Sciatic nerve (tissue), 2 donors: ENCODE measurements at regions not wholly inside any gene's neighbourhood (a gene's known extent, or its start where the extent isn't known, plus 50 kb on each side); places are given as distances from the start of the nearest gene placed in this dataset.

Source experiments
- ATAC-seq: fragments of 200-7000 bp; cut with Tn5 transposase; one replicate; pipeline ENCODE4 v1.9.1; 2020; ENCODE audit warnings: mild to moderate bottlenecking, moderate library complexity
- DNase-seq: peaks from one replicate; pipeline ENCODE4 v3.0.0-alpha.2; 2020; ENCODE audit warnings: low spot score
- intact Hi-C: fragments of 100-400 bp; cut with DNase I; formaldehyde crosslinking; loops from one replicate; pipeline ENCODE4 v1.14.2; 2022
- donor health status: DM: no; HTN: no; CAD: no.
- donor health status: DM: no; HTN: no; CAD: no.

DNA sequence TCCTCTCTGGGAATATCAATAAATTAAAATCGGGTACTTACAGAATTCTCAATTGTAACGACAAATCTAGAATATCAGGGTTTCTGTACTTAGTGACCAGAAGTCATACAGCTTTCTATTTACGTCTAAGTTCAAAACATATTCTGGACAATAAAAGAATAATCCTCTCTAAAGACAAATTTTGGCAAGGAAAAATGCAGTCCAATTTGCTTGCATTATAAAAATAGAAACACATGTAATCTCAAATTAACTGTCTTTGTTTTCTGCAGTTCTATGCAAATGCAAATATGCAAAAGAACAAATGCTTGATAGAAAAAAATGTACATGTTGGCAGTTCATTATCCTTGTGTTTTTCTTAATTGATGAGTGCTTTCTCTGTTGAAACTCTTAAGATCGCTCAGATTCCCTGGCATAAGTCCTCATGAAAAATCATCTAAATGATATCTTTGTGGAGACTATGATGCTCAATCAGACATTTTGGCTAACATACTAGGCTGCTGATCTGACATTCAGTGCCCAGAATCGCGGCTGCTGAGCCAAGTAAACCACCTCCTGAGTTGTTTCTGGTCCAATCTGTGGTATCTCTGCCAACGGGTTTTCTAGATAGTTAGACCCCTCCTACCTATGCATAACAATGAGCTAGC, 990.1 kb upstream of the C9orf72 start:
- no peak for DNase-seq
- no peak for ATAC-seq
- intact Hi-C loops: no loop called here

DNA sequence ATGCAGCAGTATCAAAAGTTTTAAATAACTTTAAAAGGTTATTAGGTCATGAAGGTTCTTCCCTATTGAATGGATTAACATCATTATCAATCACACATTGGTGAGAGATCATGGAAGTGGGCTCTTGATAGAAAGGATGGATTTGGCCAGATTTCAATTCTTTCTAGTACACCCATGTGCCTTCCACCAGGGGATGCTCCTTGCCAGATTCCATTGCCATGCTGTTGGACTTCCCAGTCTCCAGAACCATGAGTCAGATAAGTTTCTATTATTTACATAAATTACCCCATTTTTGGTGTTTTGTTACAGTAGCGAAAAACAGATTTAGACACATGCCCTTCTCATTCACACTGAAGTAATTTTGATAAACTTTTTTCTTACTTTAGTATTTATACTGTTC, 1010.6 kb upstream of the C9orf72 start:
- no peak for DNase-seq
- ATAC-seq: no peak
- intact Hi-C loops: no loop called here

DNA sequence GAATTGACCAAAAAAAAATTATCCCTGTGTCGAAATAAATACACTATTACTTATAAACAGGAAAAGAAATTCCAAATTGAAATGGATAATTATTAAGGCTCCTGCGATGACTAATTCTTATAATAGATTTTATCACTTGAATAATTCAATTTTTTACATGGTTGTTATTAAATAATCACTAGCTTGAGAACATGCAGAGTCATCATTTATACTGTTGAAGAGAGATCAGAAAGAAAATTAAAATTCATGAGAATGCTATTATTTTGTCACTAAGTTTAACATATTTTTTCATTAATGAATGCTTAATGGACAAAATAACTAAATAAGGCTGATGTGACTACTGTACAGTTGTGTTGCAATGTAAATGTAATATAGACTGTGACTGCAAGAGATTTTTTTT, 1011.3 kb upstream of the C9orf72 start:
- no peak for DNase-seq
- ATAC-seq: no peak
- intact Hi-C loops: no loop called here

DNA sequence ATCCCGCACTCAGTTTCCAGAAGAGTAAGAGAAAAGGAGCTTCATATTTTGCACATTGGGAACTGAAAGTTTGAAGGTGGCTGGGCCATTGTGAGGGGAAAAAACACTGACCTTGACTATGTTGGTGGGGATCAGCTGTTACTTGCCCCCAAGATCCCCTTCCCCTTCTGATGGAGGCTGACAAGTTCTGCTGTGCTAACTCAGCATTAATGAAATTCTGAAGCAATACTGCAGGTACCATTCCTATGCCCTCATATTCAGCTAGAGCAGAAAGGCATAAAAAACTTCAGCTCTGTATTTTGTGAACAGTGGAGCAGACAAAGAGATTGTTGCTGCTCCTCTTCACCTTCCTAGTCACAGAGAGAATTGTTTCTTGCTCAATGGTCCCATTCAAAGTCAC, 1013.8 kb upstream of the C9orf72 start:
- no peak for ATAC-seq
- intact Hi-C loops: no loop called here

DNA sequence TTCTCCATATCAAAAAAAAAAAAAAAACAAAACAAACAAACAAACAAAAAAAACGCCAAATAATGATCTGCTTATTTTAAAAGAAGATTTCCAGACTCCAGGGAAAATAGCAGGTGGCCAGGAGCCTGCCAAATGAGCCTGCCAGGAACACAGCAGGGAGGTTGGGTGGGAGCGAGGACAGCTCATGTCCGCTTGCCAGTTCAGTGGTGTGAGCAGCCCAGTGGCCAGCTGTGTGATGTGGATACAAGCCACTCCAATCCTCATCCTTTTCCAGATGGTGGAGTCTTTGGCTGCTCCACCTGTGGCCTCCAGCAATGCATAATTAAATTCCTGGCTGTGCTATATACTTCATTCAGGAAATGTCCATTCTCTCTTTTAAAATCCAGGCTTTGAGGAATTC, 1025.1 kb upstream of the C9orf72 start:
- ATAC-seq (no peak), DNase-seq (no peak)
- intact Hi-C loops: no loop called here

More for the DNA sequence above, 1013.8 kb upstream of the C9orf72 start:
- no peak for DNase-seq

DNA sequence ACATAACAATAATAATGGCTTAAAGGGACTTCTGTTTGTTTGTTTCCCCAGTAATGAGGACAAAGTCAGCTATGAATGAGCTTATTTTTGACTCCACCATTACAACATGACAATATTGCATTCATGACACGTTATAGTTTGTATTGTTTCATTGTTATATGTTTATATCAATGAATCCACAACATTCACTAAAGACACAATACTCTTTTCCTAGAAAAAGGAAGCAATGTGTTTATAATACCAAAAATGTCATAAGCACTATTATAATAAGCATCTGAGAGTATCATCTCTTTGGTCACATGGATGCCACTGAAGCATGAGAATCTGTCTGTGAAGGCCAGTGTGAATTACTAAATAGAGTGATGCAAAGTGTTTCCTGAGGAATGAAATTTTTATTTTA, 1026.9 kb upstream of the C9orf72 start:
- DNase-seq: no peak
- ATAC-seq: no peak
- intact Hi-C loops: no loop called here

DNA sequence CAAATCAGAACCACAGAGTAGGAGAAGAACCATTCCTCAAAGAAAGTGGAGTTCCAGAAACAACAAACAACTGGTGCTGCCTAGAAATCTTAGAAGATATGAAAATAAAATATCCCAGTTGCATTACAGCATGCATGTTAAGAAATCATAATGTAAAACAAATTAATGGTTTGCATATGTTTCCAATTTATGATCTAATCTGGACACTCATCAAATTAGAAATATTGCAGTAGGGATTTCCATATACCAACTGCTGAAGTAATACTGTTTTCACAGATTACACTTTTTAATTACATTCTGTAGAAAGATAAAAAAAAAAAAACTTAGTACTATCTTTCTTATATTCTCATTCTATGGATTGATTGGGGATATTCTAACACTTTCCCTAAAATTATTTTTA, 1034.6 kb upstream of the C9orf72 start:
- ATAC-seq: no peak
- intact Hi-C loops: no loop called here
- DNase-seq: no peak

DNA sequence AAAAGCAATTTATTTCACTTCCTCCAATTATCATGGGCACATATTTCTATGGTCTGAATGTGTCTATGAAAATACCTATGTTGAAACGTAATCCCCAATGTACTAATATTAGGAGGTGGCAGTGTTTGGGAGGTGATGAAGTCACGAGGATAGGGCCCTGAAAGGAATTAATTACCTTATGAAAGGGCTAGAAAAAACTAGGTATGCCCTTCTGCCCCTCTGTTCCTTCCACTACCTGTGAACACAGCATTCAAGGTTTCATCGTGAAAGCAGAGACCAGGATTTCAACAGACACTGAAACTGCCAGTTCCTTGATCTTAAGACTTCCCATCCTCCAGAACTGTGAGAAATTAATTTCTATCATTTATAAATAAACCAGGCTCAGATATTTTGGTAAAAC, 1037.1 kb upstream of the C9orf72 start:
- ATAC-seq (no peak), DNase-seq (no peak)
- intact Hi-C loops: no loop called here

DNA sequence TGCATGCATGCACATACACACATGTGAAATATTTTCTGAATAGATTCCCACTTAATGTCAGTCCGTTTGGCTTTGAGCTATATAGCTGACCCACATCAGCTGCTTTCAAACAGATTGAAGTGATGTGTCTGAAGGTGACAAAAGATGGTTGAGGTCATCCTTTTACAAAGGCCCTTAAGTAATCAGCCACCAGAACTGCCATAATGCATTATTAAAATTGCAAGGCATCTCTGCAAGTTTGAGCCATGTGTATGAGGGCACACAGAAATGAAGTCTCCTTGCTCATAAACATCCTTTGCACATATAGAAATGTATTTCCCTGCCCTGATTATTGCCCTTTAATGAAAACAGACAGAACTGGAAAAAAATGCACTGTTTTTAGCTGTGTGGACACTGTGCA, 1043.0 kb upstream of the C9orf72 start:
- ATAC-seq (no peak), DNase-seq (no peak)
- intact Hi-C loops: no loop called here

DNA sequence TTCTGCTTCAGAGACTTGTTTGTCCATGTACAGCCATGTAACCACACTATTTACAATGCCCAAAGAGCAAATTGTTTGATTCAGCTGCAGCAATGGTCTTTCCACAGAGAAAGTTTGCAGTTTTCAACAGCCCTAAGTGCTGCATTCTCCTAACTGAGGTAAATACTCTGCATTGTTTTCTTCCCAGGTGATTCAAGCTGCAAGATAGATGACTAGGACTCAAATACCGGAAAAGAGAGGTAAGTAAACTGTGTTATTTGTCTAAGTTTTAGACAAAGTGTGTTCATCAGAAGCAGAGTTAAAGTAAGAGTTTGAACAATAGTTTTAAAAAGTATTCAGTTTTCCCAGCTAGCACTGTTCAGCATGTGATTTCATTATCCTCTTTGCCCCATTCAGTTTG, 1046.7 kb upstream of the C9orf72 start:
- ATAC-seq (no peak), DNase-seq (no peak)
- intact Hi-C loops: no loop called here

DNA sequence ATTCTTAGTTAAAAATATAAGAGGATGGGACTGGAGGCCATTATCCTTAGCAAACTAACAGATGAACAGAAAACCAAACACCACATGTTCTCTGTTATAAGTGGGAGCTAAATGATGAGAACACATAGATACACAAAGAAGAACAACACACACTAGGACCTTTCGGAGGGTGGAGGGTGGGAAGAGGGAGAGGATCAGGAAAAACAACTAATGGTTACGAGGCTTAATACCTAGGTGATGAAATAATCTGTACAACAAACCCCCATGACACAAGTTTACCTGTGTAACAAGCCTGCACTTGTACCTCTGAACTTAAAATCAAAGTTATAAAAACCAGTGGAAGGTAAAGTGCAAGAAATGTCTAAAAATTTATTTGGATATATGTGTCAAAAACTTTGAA, 1047.4 kb upstream of the C9orf72 start:
- ATAC-seq (no peak), DNase-seq (no peak)
- intact Hi-C loops: no loop called here

DNA sequence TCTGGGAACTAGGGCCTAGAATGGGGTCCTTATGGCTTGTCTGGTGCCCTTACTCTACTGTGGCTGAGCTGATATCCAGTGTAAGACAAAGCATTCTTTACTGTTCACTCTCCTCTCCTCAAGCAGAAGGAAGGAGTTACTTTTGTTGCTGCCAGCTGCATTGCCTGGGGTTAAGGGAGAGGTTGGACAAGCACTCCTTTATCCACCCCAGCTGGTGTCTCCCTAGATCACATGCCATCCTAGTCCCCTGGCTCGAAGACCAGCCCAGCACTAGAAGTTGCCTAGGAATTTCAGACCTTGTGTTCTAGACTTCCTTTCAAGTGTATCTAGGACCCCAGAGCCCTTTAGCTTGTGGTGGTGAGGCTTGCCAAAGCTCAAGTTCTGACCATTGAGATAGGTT, 1051.5 kb upstream of the C9orf72 start:
- no peak for DNase-seq
- intact Hi-C loops: no loop called here
- ATAC-seq: no peak

DNA sequence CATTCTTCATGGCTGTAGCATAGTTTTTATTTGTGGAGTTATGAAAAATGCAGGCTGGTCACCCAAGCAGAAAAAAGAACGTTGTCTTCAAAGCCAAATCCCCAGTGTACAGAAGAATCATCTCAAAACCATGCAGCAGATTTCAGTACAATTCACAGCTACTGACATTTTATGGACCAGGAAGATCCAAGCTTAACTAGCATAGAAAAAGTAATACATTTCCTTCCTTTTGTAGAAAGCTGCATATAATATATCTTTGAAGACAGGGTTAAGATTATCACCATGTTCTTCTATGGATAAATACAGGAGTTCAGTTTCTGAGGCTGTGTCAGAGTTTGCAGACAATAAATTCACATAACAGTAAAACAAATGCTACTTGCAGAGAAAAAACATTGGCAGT, 1054.8 kb upstream of the C9orf72 start:
- no peak for DNase-seq
- intact Hi-C loops: no loop called here
- no peak for ATAC-seq

DNA sequence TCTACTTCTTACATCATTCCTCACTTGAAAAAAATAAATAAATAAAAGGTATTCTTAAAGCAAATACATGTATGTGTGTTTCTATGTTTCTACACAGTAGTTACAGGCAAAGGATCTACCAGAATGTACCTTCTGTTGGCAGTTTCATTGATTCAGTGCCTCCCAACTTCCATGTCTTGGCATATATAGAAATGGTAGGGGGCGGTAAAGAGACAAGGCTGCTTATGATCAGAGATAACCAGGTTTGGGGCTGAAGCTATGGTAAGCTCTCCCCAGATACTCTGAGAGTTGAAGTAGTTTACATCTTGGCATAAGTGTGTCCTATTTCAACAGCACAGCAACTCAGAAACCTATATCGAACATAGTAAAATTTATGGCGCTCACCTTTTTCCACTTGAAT, 1075.4 kb upstream of the C9orf72 start:
- ATAC-seq (no peak), DNase-seq (no peak)
- intact Hi-C loops: no loop called here

DNA sequence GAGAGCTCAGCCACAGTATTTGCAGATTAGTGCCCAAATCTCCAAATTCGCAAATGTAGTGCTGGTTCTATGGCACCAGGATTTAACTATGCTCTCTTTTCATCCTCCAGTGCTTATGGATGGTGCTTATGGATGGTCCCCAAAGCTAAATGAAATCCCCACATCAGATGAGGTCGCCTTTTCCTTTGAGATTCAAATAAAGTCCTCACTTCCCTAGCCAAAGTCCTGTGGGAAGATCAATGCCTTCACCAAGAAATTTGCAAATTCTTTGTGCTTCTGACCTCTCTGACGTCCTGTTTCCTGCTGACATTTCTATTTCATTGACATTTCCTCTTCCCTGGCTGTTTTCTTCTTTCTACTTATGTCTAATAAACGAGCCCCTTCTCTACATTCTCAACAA, 1077.0 kb upstream of the C9orf72 start:
- DNase-seq: no peak
- intact Hi-C loops: no loop called here
- ATAC-seq: no peak

DNA sequence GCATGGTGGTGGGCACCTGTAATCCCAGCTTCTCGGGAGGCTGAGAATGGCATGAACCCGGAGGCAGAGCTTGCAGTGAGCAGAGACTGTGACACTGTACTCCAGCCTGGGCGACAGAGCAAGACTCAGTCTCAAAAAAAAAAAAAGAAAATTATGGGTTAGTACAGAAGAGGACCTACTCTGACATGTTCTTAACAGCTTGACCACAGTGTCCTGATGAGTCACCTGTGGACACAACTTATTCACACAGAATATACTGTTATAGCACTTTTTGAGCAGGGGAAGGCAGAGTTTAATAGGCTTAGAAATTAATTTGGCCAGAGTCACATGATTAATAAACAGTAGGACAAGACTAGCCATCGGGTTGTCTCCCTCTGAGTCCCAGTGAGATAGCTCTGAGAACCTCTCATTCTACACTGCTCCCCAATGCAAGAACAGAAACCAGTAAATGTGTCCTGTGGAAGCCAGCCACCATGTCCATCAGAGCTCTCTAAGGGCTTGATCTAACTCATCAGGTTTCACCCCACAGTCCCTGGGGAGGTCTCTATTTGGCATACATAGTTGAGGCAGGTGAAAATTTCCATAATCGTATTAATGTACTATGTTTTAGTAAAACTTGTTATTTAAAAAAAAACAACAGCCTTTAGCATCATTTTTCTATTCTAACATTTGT, 1077.9 kb upstream of the C9orf72 start:
- intact Hi-C loops: no loop called here
- ATAC-seq (no peak), DNase-seq (no peak)

DNA sequence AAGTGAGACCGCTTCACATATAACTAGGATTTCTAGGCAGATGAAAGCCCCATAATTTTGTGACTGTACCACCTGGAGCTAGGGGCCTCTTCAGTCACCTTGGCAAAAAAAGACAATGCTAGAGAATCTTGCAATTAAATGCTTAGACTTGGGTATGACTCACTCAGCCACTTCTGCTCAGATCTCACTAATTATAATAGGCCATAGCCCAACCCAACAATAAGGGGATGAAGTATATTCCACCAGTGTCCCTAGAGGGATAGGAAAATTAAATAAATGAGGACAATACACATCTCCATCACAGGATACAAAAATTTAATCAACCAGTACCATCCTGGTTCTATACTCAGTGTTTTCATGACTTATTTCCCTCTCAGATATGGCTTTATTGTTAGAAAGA, 1079.9 kb upstream of the C9orf72 start:
- ATAC-seq: no peak
- intact Hi-C loops: no loop called here
- DNase-seq: no peak

DNA sequence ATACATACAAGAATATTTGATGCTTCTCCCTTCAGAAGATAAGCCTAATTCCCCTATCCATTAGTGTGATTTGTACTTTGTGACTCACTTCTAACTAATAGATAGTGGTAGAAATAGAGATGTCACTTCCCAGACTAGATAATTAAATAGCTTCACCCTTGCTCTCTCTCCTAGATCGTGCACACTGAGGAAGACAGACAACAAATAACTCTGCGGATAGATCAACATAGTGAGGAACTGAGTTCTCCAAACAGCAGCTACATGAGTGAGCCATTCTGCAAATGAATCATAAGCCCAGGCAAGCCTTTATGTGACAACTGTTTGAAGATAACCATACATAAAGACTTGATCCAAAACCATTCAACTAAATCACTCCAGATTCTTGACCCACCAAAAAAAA, 1083.4 kb upstream of the C9orf72 start:
- DNase-seq (no peak), ATAC-seq (no peak)
- intact Hi-C loops: no loop called here

DNA sequence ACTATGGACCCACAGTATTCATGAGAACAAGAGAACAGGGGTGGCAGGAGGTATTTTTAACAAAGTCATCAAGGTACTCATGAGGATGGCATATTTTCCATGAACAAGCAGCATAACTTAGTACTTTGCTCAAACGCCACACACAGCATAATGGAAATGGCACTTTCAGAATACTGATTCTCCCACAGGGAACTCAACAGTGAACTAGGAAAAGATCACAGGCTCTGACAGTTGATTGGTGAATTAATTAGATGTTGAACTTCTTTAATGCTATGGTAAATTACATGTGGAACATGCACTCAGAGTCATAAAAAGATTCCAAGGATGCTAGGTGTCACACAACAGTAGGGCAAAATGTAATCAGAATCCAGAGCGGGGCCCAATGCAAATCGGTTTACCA, 1088.6 kb upstream of the C9orf72 start:
- ATAC-seq: no peak
- intact Hi-C loops: no loop called here

DNA sequence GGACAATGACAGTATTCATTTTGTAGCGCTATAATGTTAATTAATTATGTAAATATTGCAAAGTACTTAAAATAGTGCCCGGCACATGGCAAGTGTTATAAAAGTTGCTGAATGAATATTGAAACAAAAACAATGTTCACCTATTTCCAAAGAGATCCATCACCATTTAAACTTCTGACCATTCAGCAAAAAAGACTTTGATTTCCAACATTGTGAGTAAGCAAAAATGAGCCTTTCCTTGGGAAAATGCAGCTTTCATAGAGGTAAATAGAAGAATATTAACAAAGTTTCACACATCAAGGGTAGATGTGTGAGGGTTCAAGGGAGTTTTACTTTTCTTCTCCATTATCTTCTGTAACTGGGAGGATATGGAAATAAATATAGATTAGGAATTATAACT, 1089.4 kb upstream of the C9orf72 start:
- DNase-seq (no peak), ATAC-seq (no peak)
- intact Hi-C loops: no loop called here

More for the DNA sequence above, 1088.6 kb upstream of the C9orf72 start:
- no peak for DNase-seq

DNA sequence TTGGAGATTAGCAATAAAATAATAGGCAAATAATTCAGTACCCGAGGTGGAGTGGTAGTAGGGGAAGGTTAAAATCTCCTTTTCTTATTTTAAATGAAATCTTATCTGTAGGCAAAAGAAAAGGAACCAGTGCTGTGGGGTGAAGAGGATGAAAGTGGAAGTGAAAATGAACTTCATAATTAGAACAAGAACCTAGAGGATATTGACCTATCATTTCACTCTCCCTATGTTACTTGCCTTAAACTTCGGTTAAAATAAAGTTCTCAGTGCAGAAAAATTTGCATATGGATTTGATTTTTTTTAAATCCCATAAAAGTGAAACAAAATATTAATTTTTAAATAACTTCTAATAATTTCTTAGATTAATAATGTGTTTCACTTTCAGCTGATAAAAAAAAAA, 1094.9 kb upstream of the C9orf72 start:
- ATAC-seq: no peak
- no peak for DNase-seq
- intact Hi-C loops: no loop called here
